ENCODE measurements at regions not wholly inside any gene's neighbourhood (a gene's known extent, or its start where the extent isn't known, plus 50 kb on each side); places are given as distances from the start of the nearest gene placed in this dataset.

GRCh38 chr5:117652958-117653280 lies 1078.3 kb upstream of the SEMA6A start:
- Mint-ChIP-seq H3K4me1 (ENCODE audit: low read depth) (peaks cover 15% of the 10 kb centered on the region), H3K27me3 (ENCODE audit: low read depth) (no peaks in the 10 kb centered on the region), H3K4me3 (ENCODE audit: unreplicated experiment) (no peak overlapping the region), H3K9me3 (ENCODE audit: low read depth) (peaks cover 3% of the 10 kb centered on the region), H3K27ac (ENCODE audit: unreplicated experiment) (no peak overlapping the region), H3K36me3 (ENCODE audit: low read depth) (no peaks in the 10 kb centered on the region)
- no peak for TF ChIP-seq CTCF (IDR thresholded peaks at IDR 0.05)
- no peak for DNase-seq (ENCODE audit: low spot score)

- no peaks in the 10 kb centered on the region for H3K36me3 Mint-ChIP-seq (ENCODE audit: low read depth)
- no peak for TF ChIP-seq CTCF (IDR thresholded peaks at IDR 0.05)
- DNase-seq (ENCODE audit: low spot score): no peak
Observed at GRCh38 chr5:117652036-117652957, 1077.7 kb upstream of the SEMA6A start.

GRCh38 chr5:117649821-117650220 lies 1075.2 kb upstream of the SEMA6A start:
- H3K4me1 Mint-ChIP-seq (ENCODE audit: low read depth): peaks cover 5% of the 10 kb centered on the region
- DNase-seq (ENCODE audit: low spot score): no peak
- TF ChIP-seq CTCF (IDR thresholded peaks at IDR 0.05): no peak
- no peak overlapping the region for H3K4me3 Mint-ChIP-seq (ENCODE audit: unreplicated experiment)
- H3K36me3 Mint-ChIP-seq (ENCODE audit: low read depth): no peaks in the 10 kb centered on the region
- H3K27ac Mint-ChIP-seq (ENCODE audit: unreplicated experiment): no peak overlapping the region
- H3K27me3 Mint-ChIP-seq (ENCODE audit: low read depth): no peaks in the 10 kb centered on the region
- peaks cover 3% of the 10 kb centered on the region for H3K9me3 Mint-ChIP-seq (ENCODE audit: low read depth)

More at GRCh38 chr5:117652036-117652957, 1077.7 kb upstream of the SEMA6A start:
- peaks cover 3% of the 10 kb centered on the region for H3K9me3 Mint-ChIP-seq (ENCODE audit: low read depth)
- no peak overlapping the region for H3K4me3 Mint-ChIP-seq (ENCODE audit: unreplicated experiment)
- no peak overlapping the region for H3K27ac Mint-ChIP-seq (ENCODE audit: unreplicated experiment)
- peaks cover 9% of the 10 kb centered on the region for H3K4me1 Mint-ChIP-seq (ENCODE audit: low read depth)
- H3K27me3 Mint-ChIP-seq (ENCODE audit: low read depth): no peaks in the 10 kb centered on the region

- H3K9me3 Mint-ChIP-seq (ENCODE audit: low read depth): no peaks in the 10 kb centered on the region
- H3K36me3 Mint-ChIP-seq (ENCODE audit: low read depth): no peaks in the 10 kb centered on the region
- no peak overlapping the region for H3K27ac Mint-ChIP-seq (ENCODE audit: unreplicated experiment)
- no peak for TF ChIP-seq CTCF (IDR thresholded peaks at IDR 0.05)
- no peak for DNase-seq (ENCODE audit: low spot score)
- H3K27me3 Mint-ChIP-seq (ENCODE audit: low read depth): no peaks in the 10 kb centered on the region
- H3K4me1 Mint-ChIP-seq (ENCODE audit: low read depth): peaks cover 3% of the 10 kb centered on the region
- H3K4me3 Mint-ChIP-seq (ENCODE audit: unreplicated experiment): no peak overlapping the region
Observed at GRCh38 chr5:117645400-117645799, 1070.8 kb upstream of the SEMA6A start.

GRCh38 chr5:117638581-117638980 lies 1064.0 kb upstream of the SEMA6A start:
- Mint-ChIP-seq H3K9me3 (ENCODE audit: low read depth) (no peaks in the 10 kb centered on the region), H3K27ac (ENCODE audit: unreplicated experiment) (no peak overlapping the region), H3K27me3 (ENCODE audit: low read depth) (no peaks in the 10 kb centered on the region), H3K36me3 (ENCODE audit: low read depth) (no peaks in the 10 kb centered on the region), H3K4me3 (ENCODE audit: unreplicated experiment) (no peak overlapping the region), H3K4me1 (ENCODE audit: low read depth) (peaks cover 10% of the 10 kb centered on the region)
- no peak for DNase-seq (ENCODE audit: low spot score)
- TF ChIP-seq CTCF (IDR thresholded peaks at IDR 0.05): no peak
